SU-DHL-6 (cell line): ENCODE measurements at regions not wholly inside any gene's neighbourhood (a gene's known extent, or its start where the extent isn't known, plus 50 kb on each side); places are given as distances from the start of the nearest gene placed in this dataset.
A peak's percentile ranks its signal among the peaks of the same experiment; 100 is the strongest.

Experiments
- H2AFZ ChIP-seq: fragments of 200-600 bp; sonication (generic); 2 replicates; pipeline ENCODE4 v1.6.1; 2014; ENCODE audit warnings: low read depth, mild to moderate bottlenecking, moderate library complexity, mixed read lengths, antibody characterized with exemption, low read length; ENCODE audit not compliant: severe bottlenecking
- H3F3A ChIP-seq: fragments of 200-600 bp; shearing (Covaris generic); 2 replicates; pipeline ENCODE4 v1.6.0; 2016; ENCODE audit warnings: antibody characterized with exemption, mild to moderate bottlenecking; ENCODE audit not compliant: insufficient read depth
- H3K27ac ChIP-seq: fragments of 200-600 bp; sonication (generic); 2 replicates; pipeline ENCODE4 v1.5.1; 2016; ENCODE audit warnings: low read depth, mild to moderate bottlenecking, low read length, moderate library complexity, mixed read lengths
- H3K27me3 ChIP-seq: fragments of 200-600 bp; sonication (generic), shearing (Covaris generic); 2 replicates; pipeline ENCODE4 v1.6.0; 2014; ENCODE audit warnings: mild to moderate bottlenecking, low read length
- H3K36me3 ChIP-seq: fragments of 200-600 bp; sonication (generic); 2 replicates; pipeline ENCODE4 v1.6.1; 2014; ENCODE audit warnings: mild to moderate bottlenecking, low read length, mixed read lengths
- H3K4me2 ChIP-seq: fragments of 300-600, 200-600 bp; shearing (Covaris generic), sonication (generic); 2 replicates; pipeline ENCODE4 v1.6.0; 2014; ENCODE audit warnings: low read length, low read depth, mild to moderate bottlenecking; ENCODE audit not compliant: poor library complexity, severe bottlenecking
- H3K4me3 ChIP-seq: fragments of 200-600 bp; sonication (generic); 2 replicates; pipeline ENCODE4 v1.5.1; 2014; ENCODE audit warnings: antibody characterized with exemption, low read length, mild to moderate bottlenecking, mixed read lengths; ENCODE audit not compliant: insufficient read depth, poor library complexity, severe bottlenecking
- H3K79me2 ChIP-seq: fragments of 200-600 bp; sonication (generic); 2 replicates; pipeline ENCODE4 v1.6.1; 2014; ENCODE audit warnings: mild to moderate bottlenecking, low read length, moderate library complexity; ENCODE audit not compliant: insufficient read depth
- H3K9ac ChIP-seq: fragments of 200-600 bp; sonication (generic); 2 replicates; pipeline ENCODE4 v1.7.0; 2014; ENCODE audit warnings: mild to moderate bottlenecking, low read length
- H3K9me2 ChIP-seq: fragments of 200-600 bp; sonication (generic); replicated peaks from 2 replicates; pipeline ENCODE4 v1.6.1; 2014; ENCODE audit warnings: low read length; ENCODE audit not compliant: insufficient read depth
- H3K9me3 ChIP-seq: fragments of 200-600 bp; sonication (generic); 2 replicates; pipeline ENCODE4 v1.6.1; 2014; ENCODE audit warnings: low read length, mixed read lengths; ENCODE audit not compliant: insufficient read depth
- H4K20me1 ChIP-seq: fragments of 200-600 bp; sonication (generic); 2 replicates; pipeline ENCODE4 v1.6.1; 2014; ENCODE audit warnings: low read depth, mild to moderate bottlenecking, antibody characterized with exemption, low read length, moderate library complexity, mixed read lengths
- EZH2phosphoT487 ChIP-seq: fragments of 200-600 bp; sonication (generic), shearing (Covaris generic); conservative IDR thresholded peaks from 2 replicates; pipeline ENCODE4 v1.6.1; 2018; ENCODE audit warnings: mild to moderate bottlenecking, antibody characterized with exemption, low read length, moderate library complexity, mixed read lengths
- TF ChIP-seq, protein P1 (sequence below): fragments of 200-600 bp; sonication (generic); IDR thresholded peaks from one replicate; pipeline ENCODE4 v1.5.1; 2017; ENCODE audit warnings: antibody characterized with exemption, mild to moderate bottlenecking, low read length, moderate library complexity; ENCODE audit not compliant: insufficient read depth, poor library complexity, severe bottlenecking

DNA sequence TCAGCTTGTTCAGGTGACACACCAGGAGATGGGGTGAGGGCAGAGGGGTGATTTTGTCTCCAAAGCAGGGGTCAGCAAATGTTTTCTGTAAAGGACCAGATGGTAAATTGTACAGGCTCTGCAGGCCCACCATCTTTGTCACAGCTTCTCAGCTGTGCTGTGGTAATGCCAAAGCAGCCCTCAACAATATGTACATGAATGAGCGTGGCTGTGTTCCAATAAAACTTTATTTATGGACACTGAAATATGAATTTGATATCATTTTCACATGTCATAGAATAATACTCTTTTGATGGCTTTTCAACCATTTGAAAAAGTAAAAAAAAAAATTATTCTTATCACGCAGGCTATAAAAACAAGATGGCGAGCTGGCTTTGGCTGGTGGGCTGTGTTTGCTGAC is 206.4 kb upstream of the RPL38 start:
- Histone ChIP-seq H2AFZ (no peak overlapping the region), H3F3A (no peaks in the 10 kb centered on the region), H3K4me3 (no peak overlapping the region), H3K9ac (no peak overlapping the region), H3K9me2 (no peaks in the 10 kb centered on the region), H3K79me2 (no peaks in the 10 kb centered on the region), H3K36me3 (no peaks in the 10 kb centered on the region), H3K9me3 (no peaks in the 10 kb centered on the region), H3K27ac (no peak overlapping the region), H4K20me1 (no peaks in the 10 kb centered on the region), H3K4me2 (no peak overlapping the region), H3K27me3 (no peaks in the 10 kb centered on the region)
- TF ChIP-seq EZH2phosphoT487 = no peak
- TF ChIP-seq, protein P1, sequence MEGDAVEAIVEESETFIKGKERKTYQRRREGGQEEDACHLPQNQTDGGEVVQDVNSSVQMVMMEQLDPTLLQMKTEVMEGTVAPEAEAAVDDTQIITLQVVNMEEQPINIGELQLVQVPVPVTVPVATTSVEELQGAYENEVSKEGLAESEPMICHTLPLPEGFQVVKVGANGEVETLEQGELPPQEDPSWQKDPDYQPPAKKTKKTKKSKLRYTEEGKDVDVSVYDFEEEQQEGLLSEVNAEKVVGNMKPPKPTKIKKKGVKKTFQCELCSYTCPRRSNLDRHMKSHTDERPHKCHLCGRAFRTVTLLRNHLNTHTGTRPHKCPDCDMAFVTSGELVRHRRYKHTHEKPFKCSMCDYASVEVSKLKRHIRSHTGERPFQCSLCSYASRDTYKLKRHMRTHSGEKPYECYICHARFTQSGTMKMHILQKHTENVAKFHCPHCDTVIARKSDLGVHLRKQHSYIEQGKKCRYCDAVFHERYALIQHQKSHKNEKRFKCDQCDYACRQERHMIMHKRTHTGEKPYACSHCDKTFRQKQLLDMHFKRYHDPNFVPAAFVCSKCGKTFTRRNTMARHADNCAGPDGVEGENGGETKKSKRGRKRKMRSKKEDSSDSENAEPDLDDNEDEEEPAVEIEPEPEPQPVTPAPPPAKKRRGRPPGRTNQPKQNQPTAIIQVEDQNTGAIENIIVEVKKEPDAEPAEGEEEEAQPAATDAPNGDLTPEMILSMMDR = no peak

DNA sequence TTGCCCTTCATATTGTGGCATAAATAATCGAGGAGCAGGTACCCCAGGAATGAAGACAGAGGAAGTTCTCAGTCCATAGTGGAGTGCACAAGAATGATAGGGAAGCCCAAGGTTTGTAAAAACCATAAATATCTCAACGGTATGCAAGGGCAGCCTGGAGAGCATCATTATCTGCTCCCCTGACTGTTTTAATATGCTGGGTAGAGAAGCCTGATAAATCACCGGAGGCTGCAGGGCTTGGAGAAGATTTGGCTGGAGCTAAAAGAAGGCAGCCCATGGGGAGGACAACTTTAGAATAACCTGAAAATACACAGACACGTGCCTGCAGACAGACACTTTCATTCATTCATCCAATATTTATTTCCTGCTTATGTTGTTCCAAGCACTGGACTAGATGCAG is 205.2 kb upstream of the RPL38 start:
- Histone ChIP-seq H3K9ac (no peak overlapping the region), H3K79me2 (no peaks in the 10 kb centered on the region), H3K9me2 (no peaks in the 10 kb centered on the region), H3K4me3 (no peak overlapping the region), H3K27me3 (no peaks in the 10 kb centered on the region), H3K36me3 (no peaks in the 10 kb centered on the region), H3F3A (no peaks in the 10 kb centered on the region), H2AFZ (no peak overlapping the region), H3K9me3 (no peaks in the 10 kb centered on the region), H4K20me1 (no peaks in the 10 kb centered on the region), H3K27ac (no peak overlapping the region), H3K4me2 (no peak overlapping the region)
- no peak for TF ChIP-seq EZH2phosphoT487
- TF ChIP-seq, protein P1 = no peak

DNA sequence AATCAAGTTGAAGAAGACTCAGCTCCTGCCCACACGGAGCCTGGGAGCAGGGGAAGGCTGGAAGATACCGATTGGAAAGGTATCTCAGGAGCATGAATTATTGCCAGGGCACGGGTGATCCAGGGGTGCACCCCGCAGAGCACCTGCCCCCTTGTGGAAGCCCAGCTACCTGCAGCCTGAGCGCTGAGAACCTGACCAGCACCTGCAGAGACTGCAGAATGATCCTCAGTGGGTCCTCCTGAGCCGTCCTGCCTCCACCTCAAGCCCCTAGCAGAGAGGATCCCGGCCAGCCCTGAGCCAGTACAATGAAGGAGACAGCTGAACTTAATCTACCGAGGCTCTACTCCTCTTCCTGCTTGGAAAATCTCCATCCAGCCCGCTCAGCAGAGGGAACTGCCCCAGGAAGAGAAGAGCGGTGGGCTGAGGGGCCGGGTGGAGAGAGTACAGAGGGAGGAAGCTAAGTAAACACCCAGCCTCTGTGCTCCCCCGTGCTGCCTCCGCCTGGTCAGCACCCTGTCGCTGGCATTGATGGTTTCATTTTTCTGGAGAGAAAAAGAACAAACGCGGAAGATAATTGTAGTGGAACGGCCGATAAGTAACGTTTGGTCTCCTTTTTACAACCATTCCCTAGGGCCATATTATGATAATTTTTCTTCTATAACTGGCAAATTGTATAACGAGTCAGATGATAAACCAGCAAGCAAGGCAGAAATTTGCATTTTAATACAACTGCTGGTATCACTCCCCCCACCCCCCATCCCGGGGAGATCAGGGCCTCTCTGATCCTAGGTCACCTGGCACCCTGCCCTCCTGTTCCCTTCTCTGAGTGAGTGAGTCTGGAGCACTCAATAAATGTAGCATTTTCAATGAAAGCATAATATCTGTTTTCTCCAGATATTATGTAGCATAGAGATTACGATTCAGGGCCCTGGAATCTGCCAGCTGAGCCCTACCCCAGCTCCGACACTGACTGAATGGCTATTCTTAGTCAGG is 204.5 kb upstream of the RPL38 start:
- no peaks in the 10 kb centered on the region for H3K36me3 ChIP-seq
- H3K9me3 ChIP-seq = no peaks in the 10 kb centered on the region
- no peaks in the 10 kb centered on the region for H3K27me3 ChIP-seq
- no peak overlapping the region for H3K9ac ChIP-seq
- H3K4me2 ChIP-seq = no peak overlapping the region
- H3K27ac ChIP-seq = no peak overlapping the region
- no peak for TF ChIP-seq EZH2phosphoT487
- TF ChIP-seq, protein P1 = peak; percentile 44
- H3K9me2 ChIP-seq = no peaks in the 10 kb centered on the region
- no peak overlapping the region for H3K4me3 ChIP-seq
- no peaks in the 10 kb centered on the region for H4K20me1 ChIP-seq
- no peak overlapping the region for H2AFZ ChIP-seq
- no peaks in the 10 kb centered on the region for H3K79me2 ChIP-seq
- H3F3A ChIP-seq = no peaks in the 10 kb centered on the region
